Panc1 (cell line): ENCODE measurements at regions not wholly inside any gene's neighbourhood (a gene's known extent, or its start where the extent isn't known, plus 50 kb on each side); places are given as distances from the start of the nearest gene placed in this dataset.

Experiments used
- ATAC-seq: fragments of 200-7000 bp; cut with Tn5 transposase; 2 replicates; pipeline ENCODE4 v1.9.1; 2020; ENCODE audit warnings: mild to moderate bottlenecking, moderate library complexity
- BruUV-seq: library from RNA; stranded (reverse); fragments of 400-500 nt; replicated peaks from 2 replicates; lab custom pipeline; 2021; lab: Mats Ljungman, UMichigan
- CTCF ChIA-PET: fragments of 300-600 bp; sonication (Branson Sonifier 250); formaldehyde crosslinking; loops from one replicate; lab custom pipeline; 2022; ENCODE audit warnings: antibody characterized with exemption; lab: Charles Lee
- POLR2A ChIA-PET: fragments of 300-600 bp; sonication (Branson Sonifier 250); formaldehyde crosslinking; loops from one replicate; lab custom pipeline; 2022; ENCODE audit warnings: antibody characterized with exemption; lab: Charles Lee
- DNase-seq: peaks from one replicate; pipeline ENCODE4 v3.0.0-alpha.2; 2010; ENCODE audit warnings: low read depth, low spot score
- H3K27ac ChIP-seq: 2 replicates; pipeline ENCODE4 v1.5.1; 2011; ENCODE audit warnings: mild to moderate bottlenecking, low read length, inconsistent platforms
- H3K27me3 ChIP-seq: fragments of 200-500 bp; sonication (Bioruptor generic); 2 replicates; pipeline ENCODE4 v1.6.0; 2014; ENCODE audit warnings: low read length, inconsistent platforms; ENCODE audit not compliant: control insufficient read depth, insufficient read depth
- H3K36me3 ChIP-seq: fragments of 200-500 bp; sonication (Bioruptor generic); 2 replicates; pipeline ENCODE4 v1.5.1; 2014; ENCODE audit warnings: inconsistent platforms, mild to moderate bottlenecking, low read length, moderate library complexity; ENCODE audit not compliant: control insufficient read depth, insufficient read depth
- H3K4me1 ChIP-seq: 2 replicates; pipeline ENCODE4 v1.5.1; 2011; ENCODE audit warnings: inconsistent platforms, mild to moderate bottlenecking, low read length, moderate library complexity; ENCODE audit not compliant: control insufficient read depth, insufficient read depth
- H3K4me3 ChIP-seq, 2 experiments: 2 replicates each; pipeline ENCODE4 v1.5.1; 2011 to 2012; ENCODE audit warnings: low read depth in 2 of 2, low read length in 2 of 2, mild to moderate bottlenecking in 2 of 2, inconsistent platforms in 1 of 2, moderate library complexity in 1 of 2
- H3K9me3 ChIP-seq: fragments of 200-500 bp; sonication (Bioruptor generic); 2 replicates; pipeline ENCODE4 v1.5.1; 2014; ENCODE audit warnings: low read depth, mild to moderate bottlenecking, inconsistent platforms, low read length, moderate library complexity; ENCODE audit not compliant: control insufficient read depth, insufficient read depth
- CTCF ChIP-seq: fragments of 450-650 bp; IDR thresholded peaks from 2 replicates; pipeline ENCODE4 v1.5.1; 2017; ENCODE audit warnings: mild to moderate bottlenecking
- POLR2AphosphoS5 ChIP-seq: IDR thresholded peaks from 2 replicates; pipeline ENCODE4 v1.6.1; 2012; ENCODE audit warnings: mild to moderate bottlenecking, low read depth, low read length, moderate library complexity
- SIN3A ChIP-seq: IDR thresholded peaks from 2 replicates; pipeline ENCODE4 v1.6.1; 2012; ENCODE audit warnings: low read depth, mild to moderate bottlenecking, low read length, moderate library complexity, borderline replicate concordance; ENCODE audit not compliant: insufficient read depth
- TCF7L2 ChIP-seq: IDR thresholded peaks from 2 replicates; pipeline ENCODE4 v1.6.1; 2011; ENCODE audit warnings: mild to moderate bottlenecking, low read depth, low read length, inconsistent platforms
- in situ Hi-C: cut with HindIII; loops from 2 replicates; pipeline ENCODE4 v1.10.0; 2016; ENCODE audit warnings: low sequenced_read_pairs, low pct_unique_long_range_greater_than_20kb
- intact Hi-C: fragments of 100-400 bp; cut with micrococcal nuclease; formaldehyde crosslinking; loops from one replicate; pipeline ENCODE4 v1.10.0; 2022; ENCODE audit not compliant: unreplicated experiment
- TF ChIP-seq, protein P1 (sequence below), 2 experiments: IDR thresholded peaks; 2 replicates each; pipeline ENCODE4 v1.6.1; 2011 to 2012; ENCODE audit warnings: low read depth in 2 of 2, control low read depth in 1 of 2, low read length in 1 of 2, mild to moderate bottlenecking in 1 of 2, moderate library complexity in 1 of 2; ENCODE audit not compliant: insufficient read depth in 1 of 2

DNA sequence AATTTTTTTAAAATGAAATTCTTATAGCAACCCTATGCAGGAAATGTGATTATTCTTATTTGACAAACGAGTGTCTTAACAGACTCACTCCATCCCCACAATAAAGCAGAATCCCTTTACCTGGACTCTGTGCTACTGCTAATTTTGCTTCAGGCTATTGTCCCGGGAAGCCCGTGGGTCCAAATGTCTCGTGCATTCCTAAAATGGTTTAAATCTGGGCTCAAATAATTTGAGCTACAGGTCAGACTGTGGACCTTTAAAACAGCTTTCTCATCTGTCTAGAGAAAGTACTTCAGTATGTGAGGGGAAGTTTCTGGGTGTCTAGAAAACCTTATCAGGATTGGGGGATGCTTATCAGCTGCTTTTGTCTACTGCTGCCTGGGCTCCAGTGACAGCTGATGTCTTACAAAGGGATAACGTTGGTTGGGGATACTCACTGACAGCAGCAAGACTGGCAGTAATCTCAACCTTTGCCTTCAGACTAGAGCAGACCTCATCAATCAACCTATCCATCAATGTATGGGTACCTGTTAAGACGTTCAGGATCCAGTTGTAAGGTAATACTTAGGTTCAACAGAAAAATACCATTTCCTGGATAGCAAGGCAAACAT is 197.9 kb upstream of the CDH11 start:
- POLR2A ChIA-PET: no interaction called here
- Histone ChIP-seq H3K4me1 (no peaks in the 10 kb centered on the region), H3K36me3 (no peaks in the 10 kb centered on the region), H3K9me3 (no peaks in the 10 kb centered on the region), H3K27me3 (no peaks in the 10 kb centered on the region), H3K27ac (no peak overlapping the region), H3K4me3 (no peak overlapping the region)
- ATAC-seq (no peak), DNase-seq (no peak)
- in situ Hi-C loops: no loop called here
- TF ChIP-seq POLR2AphosphoS5 (no peak), CTCF (no peak), SIN3A (no peak), TCF7L2 (no peak)
- TF ChIP-seq, protein P1, sequence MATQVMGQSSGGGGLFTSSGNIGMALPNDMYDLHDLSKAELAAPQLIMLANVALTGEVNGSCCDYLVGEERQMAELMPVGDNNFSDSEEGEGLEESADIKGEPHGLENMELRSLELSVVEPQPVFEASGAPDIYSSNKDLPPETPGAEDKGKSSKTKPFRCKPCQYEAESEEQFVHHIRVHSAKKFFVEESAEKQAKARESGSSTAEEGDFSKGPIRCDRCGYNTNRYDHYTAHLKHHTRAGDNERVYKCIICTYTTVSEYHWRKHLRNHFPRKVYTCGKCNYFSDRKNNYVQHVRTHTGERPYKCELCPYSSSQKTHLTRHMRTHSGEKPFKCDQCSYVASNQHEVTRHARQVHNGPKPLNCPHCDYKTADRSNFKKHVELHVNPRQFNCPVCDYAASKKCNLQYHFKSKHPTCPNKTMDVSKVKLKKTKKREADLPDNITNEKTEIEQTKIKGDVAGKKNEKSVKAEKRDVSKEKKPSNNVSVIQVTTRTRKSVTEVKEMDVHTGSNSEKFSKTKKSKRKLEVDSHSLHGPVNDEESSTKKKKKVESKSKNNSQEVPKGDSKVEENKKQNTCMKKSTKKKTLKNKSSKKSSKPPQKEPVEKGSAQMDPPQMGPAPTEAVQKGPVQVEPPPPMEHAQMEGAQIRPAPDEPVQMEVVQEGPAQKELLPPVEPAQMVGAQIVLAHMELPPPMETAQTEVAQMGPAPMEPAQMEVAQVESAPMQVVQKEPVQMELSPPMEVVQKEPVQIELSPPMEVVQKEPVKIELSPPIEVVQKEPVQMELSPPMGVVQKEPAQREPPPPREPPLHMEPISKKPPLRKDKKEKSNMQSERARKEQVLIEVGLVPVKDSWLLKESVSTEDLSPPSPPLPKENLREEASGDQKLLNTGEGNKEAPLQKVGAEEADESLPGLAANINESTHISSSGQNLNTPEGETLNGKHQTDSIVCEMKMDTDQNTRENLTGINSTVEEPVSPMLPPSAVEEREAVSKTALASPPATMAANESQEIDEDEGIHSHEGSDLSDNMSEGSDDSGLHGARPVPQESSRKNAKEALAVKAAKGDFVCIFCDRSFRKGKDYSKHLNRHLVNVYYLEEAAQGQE (IDR thresholded peaks at IDR 0.05; ENCODE audit: insufficient read depth in 1 of 2, low read depth in 2 of 2, low read length in 1 of 2): no peak
- CTCF ChIA-PET: no interaction called here
- BruUV-seq: no TSS peak
- intact Hi-C loops: no loop called here

GRCh38 chr16:65318590-65319257 is 196.9 kb upstream of the CDH11 start:
- BruUV-seq: no TSS peak

More at GRCh38 chr16:65318590-65319257, 196.9 kb upstream of the CDH11 start:
- DNase-seq: no peak
- Histone ChIP-seq H3K4me1 (no peaks in the 10 kb centered on the region), H3K27ac (no peak overlapping the region), H3K9me3 (no peaks in the 10 kb centered on the region), H3K4me3 (no peak overlapping the region), H3K36me3 (no peaks in the 10 kb centered on the region), H3K27me3 (no peaks in the 10 kb centered on the region)
- in situ Hi-C loops (no loop called here), intact Hi-C loops (no loop called here)
- CTCF ChIA-PET: no interaction called here
- POLR2A ChIA-PET: no interaction called here
- no peak for ATAC-seq
- TF ChIP-seq TCF7L2 (no peak), CTCF (no peak), SIN3A (no peak), POLR2AphosphoS5 (no peak)
- TF ChIP-seq, protein P1 (IDR thresholded peaks at IDR 0.05; ENCODE audit: insufficient read depth in 1 of 2, low read depth in 2 of 2, low read length in 1 of 2): no peak
